Testis (tissue), 2 donors: ENCODE measurements at regions not wholly inside any gene's neighbourhood (a gene's known extent, or its start where the extent isn't known, plus 50 kb on each side); places are given as distances from the start of the nearest gene placed in this dataset.

ENCODE experiments used
- POLR2A ChIP-seq: fragments of 450-650 bp; IDR thresholded peaks from one replicate; pipeline ENCODE4 v1.6.1; 2017; ENCODE audit warnings: antibody characterized with exemption, mild to moderate bottlenecking, moderate library complexity
- TF ChIP-seq, protein P1 (sequence below), 3 experiments: fragments of 450-650 bp in 2 of 3; fragments of 200-600 bp in 1 of 3; sonication (generic) in 1 of 3; IDR thresholded peaks; one replicate each; pipeline ENCODE4 v1.5.1; 2016 to 2019; ENCODE audit warnings: antibody characterized with exemption in 3 of 3, mild to moderate bottlenecking in 2 of 3, moderate library complexity in 1 of 3

GRCh38 chr22:49598338-49598737 is 229.3 kb downstream of the BRD1 start:
- TF ChIP-seq, protein P1, sequence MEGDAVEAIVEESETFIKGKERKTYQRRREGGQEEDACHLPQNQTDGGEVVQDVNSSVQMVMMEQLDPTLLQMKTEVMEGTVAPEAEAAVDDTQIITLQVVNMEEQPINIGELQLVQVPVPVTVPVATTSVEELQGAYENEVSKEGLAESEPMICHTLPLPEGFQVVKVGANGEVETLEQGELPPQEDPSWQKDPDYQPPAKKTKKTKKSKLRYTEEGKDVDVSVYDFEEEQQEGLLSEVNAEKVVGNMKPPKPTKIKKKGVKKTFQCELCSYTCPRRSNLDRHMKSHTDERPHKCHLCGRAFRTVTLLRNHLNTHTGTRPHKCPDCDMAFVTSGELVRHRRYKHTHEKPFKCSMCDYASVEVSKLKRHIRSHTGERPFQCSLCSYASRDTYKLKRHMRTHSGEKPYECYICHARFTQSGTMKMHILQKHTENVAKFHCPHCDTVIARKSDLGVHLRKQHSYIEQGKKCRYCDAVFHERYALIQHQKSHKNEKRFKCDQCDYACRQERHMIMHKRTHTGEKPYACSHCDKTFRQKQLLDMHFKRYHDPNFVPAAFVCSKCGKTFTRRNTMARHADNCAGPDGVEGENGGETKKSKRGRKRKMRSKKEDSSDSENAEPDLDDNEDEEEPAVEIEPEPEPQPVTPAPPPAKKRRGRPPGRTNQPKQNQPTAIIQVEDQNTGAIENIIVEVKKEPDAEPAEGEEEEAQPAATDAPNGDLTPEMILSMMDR (IDR thresholded peaks at IDR 0.05) = no peak
- TF ChIP-seq POLR2A = no peak
